ENCODE measurements at regions not wholly inside any gene's neighbourhood (a gene's known extent, or its start where the extent isn't known, plus 50 kb on each side); places are given as distances from the start of the nearest gene placed in this dataset.
A peak's percentile ranks its signal among the peaks of the same experiment; 100 is the strongest.

DNA sequence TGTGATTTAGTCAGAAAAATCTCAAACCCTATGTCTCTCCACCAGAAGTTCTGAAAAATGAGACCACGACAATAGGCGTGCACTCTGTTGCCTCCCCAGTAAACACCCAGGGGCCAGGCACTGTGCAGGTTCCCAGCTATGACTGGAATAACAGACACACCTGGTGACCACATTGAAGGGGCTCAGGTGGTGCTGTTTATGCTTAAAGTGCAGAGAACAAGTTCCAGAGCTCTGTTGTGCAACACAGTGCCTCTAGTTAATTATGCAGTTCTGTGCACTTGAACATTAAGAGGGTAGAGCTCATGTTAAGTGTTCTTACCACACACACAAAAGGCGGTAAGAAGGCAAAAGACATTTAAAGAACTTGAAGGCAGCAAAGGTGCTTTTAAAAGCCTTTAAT lies 52.6 kb upstream of the AFF3 start:
- Mint-ChIP-seq H3K9me3 (ENCODE audit: low read depth) (peaks cover 10% of the 10 kb centered on the region), H3K36me3 (ENCODE audit: low read depth) (peaks cover 6% of the 10 kb centered on the region), H3K27ac (ENCODE audit: unreplicated experiment) (no peak overlapping the region), H3K27me3 (ENCODE audit: low read depth) (no peaks in the 10 kb centered on the region), H3K4me3 (ENCODE audit: unreplicated experiment) (no peak overlapping the region), H3K4me1 (ENCODE audit: low read depth) (peaks cover 54% of the 10 kb centered on the region)
- DNase-seq (ENCODE audit: low spot score): no peak
- TF ChIP-seq CTCF (IDR thresholded peaks at IDR 0.05): no peak

DNA sequence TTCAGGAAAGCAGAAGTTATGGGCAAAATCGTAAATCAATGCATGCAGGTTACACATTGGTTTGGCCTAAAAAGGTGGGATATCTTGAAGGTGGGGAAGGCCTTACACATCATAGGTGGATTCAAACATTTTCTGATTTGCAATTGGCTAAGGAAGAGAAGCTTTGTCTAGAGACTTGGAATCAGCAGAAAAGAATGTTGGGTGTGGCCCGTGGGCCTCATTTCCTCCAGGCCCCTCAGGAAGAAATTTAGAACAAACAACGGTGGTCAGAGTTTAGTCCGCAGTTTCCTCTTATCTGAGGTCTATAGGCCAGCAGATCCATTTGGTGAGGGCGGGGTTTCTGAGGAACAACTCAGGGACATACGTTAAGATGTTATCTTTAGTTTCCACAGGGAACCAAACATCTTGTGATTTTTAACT lies 50.9 kb upstream of the AFF3 start:
- Mint-ChIP-seq H3K9me3 (ENCODE audit: low read depth) (peaks cover 10% of the 10 kb centered on the region), H3K4me1 (ENCODE audit: low read depth) (peaks cover 44% of the 10 kb centered on the region), H3K27me3 (ENCODE audit: low read depth) (no peaks in the 10 kb centered on the region), H3K36me3 (ENCODE audit: low read depth) (peaks cover 6% of the 10 kb centered on the region), H3K27ac (ENCODE audit: unreplicated experiment) (peak overlapping the region; percentile 95), H3K4me3 (ENCODE audit: unreplicated experiment) (no peak overlapping the region)
- no peak for TF ChIP-seq CTCF (IDR thresholded peaks at IDR 0.05)
- no peak for DNase-seq (ENCODE audit: low spot score)

DNA sequence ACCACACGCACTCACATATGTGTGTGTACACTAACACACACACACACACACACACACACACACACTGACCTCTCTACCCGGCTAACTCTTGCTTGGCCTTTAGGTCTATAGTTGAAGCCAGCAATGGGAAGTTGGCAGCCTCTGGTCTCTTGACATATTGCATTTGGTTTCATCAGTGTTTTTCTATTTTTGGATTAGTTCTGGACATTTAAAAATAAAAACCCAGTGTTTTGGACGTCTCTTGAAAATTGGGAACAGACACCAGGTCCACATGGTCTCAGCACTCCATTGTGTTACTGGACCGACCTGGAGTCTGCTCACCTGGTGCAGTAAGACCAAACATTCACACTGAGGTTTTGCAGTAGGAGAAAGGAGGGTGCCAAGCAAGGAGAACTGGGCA lies 50.4 kb upstream of the AFF3 start:
- Mint-ChIP-seq H3K4me1 (ENCODE audit: low read depth) (peaks cover 39% of the 10 kb centered on the region), H3K4me3 (ENCODE audit: unreplicated experiment) (no peak overlapping the region), H3K27ac (ENCODE audit: unreplicated experiment) (peak overlapping the region; percentile 95), H3K9me3 (ENCODE audit: low read depth) (peaks cover 10% of the 10 kb centered on the region), H3K27me3 (ENCODE audit: low read depth) (no peaks in the 10 kb centered on the region), H3K36me3 (ENCODE audit: low read depth) (peaks cover 6% of the 10 kb centered on the region)
- DNase-seq (ENCODE audit: low spot score): no peak
- no peak for TF ChIP-seq CTCF (IDR thresholded peaks at IDR 0.05)

DNA sequence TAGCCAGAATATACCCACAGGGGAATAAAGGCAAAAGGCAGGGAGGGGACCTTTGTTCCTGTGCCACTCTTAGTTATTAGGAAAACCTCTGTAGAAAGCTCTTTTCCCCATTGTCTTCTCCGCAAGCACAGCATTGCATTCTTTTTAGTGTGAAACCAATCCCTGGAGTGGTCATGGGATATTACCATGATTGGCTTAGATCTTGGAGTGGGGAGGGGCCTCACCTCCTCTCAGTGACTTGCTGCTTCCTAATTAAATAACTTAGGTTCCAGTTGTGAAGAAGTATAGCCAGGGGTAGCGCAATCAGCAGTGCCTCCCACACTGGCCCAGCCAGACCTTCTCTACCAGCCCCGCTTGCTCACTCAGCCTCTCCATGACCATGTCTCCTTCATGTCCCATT lies 49.9 kb upstream of the AFF3 start:
- peaks cover 6% of the 10 kb centered on the region for H3K36me3 Mint-ChIP-seq (ENCODE audit: low read depth)

More for the DNA sequence above, 49.9 kb upstream of the AFF3 start:
- peaks cover 34% of the 10 kb centered on the region for H3K4me1 Mint-ChIP-seq (ENCODE audit: low read depth)
- peak overlapping the region; percentile 95 for H3K27ac Mint-ChIP-seq (ENCODE audit: unreplicated experiment)
- DNase-seq (ENCODE audit: low spot score): no peak
- no peaks in the 10 kb centered on the region for H3K27me3 Mint-ChIP-seq (ENCODE audit: low read depth)
- peaks cover 10% of the 10 kb centered on the region for H3K9me3 Mint-ChIP-seq (ENCODE audit: low read depth)
- H3K4me3 Mint-ChIP-seq (ENCODE audit: unreplicated experiment): no peak overlapping the region
- no peak for TF ChIP-seq CTCF (IDR thresholded peaks at IDR 0.05)

Data from chondrocyte (in vitro differentiated cells).